Ectodermal cell (in vitro differentiated cells): ENCODE measurements at regions not wholly inside any gene's neighbourhood (a gene's known extent, or its start where the extent isn't known, plus 50 kb on each side); places are given as distances from the start of the nearest gene placed in this dataset.
A peak's percentile ranks its signal among the peaks of the same experiment; 100 is the strongest.
"Not testable (repeated sequence)": the region's sequence is repeated elsewhere in the genome, so short reads cannot be mapped to it uniquely, and the experiment has no call there.

Experiments
- H3K27ac ChIP-seq: 2 replicates; pipeline ENCODE4 v1.7.0; 2013; ENCODE audit warnings: mild to moderate bottlenecking, low read depth, low read length; ENCODE audit not compliant: insufficient read depth, poor library complexity, severe bottlenecking
- H3K27me3 ChIP-seq: 2 replicates; pipeline ENCODE4 v1.7.0; 2013; ENCODE audit warnings: mild to moderate bottlenecking, low read length; ENCODE audit not compliant: insufficient read depth, control insufficient read depth, poor library complexity, severe bottlenecking
- H3K36me3 ChIP-seq: one replicate; pipeline ENCODE4 v1.7.0; 2013; ENCODE audit warnings: low read length; ENCODE audit not compliant: control insufficient read depth, insufficient read depth
- H3K4me1 ChIP-seq: one replicate; pipeline ENCODE4 v1.7.0; 2013; ENCODE audit warnings: low read length; ENCODE audit not compliant: control insufficient read depth, insufficient read depth
- H3K4me3 ChIP-seq: 2 replicates; pipeline ENCODE4 v1.7.0; 2013; ENCODE audit warnings: low read depth, low read length, control low read depth; ENCODE audit not compliant: insufficient read depth
- H3K9me3 ChIP-seq: 2 replicates; pipeline ENCODE4 v1.7.0; 2013; ENCODE audit warnings: mild to moderate bottlenecking, low read length, moderate library complexity; ENCODE audit not compliant: control insufficient read depth
- WGBS, 2 experiments: methylation state at CpG; one replicate each; pipeline ENCODE4 v1.1.7; 2013; ENCODE audit warnings: missing lambda C conversion rate in 2 of 2; 5-methylcytosine and 5-hydroxymethylcytosine counted together

- H3K36me3 ChIP-seq: no peaks in the 10 kb centered on the region
- H3K27ac ChIP-seq: no peak overlapping the region
- WGBS, 2 experiments: 90 to 93% methylated on average over 5 of the region's 5 CpGs
- H3K9me3 ChIP-seq: no peaks in the 10 kb centered on the region
- H3K27me3 ChIP-seq: no peaks in the 10 kb centered on the region
- peaks cover 5% of the 10 kb centered on the region for H3K4me1 ChIP-seq
- H3K4me3 ChIP-seq: no peak overlapping the region
Measured at GRCh38 chr20:52033313-52033712, 158.3 kb downstream of the ZFP64 start.

- not testable (repeated sequence) for H3K4me3 ChIP-seq, H3K36me3 ChIP-seq, H3K27me3 ChIP-seq, H3K9me3 ChIP-seq, H3K4me1 ChIP-seq
- peak overlapping the region; percentile 16 for H3K27ac ChIP-seq
- 97% methylated on average over 7 of the region's 7 CpGs for WGBS, 2 experiments
Measured at GRCh38 chr20:52032304-52032683, 159.3 kb downstream of the ZFP64 start.

- Histone ChIP-seq H3K4me3 (no peak overlapping the region), H3K4me1 (peaks cover 5% of the 10 kb centered on the region), H3K9me3 (no peaks in the 10 kb centered on the region), H3K36me3 (no peaks in the 10 kb centered on the region), H3K27ac (peak overlapping the region; percentile 16), H3K27me3 (no peaks in the 10 kb centered on the region)
- 85 to 86% methylated on average over 14 of the region's 14 CpGs for WGBS, 2 experiments
Measured at GRCh38 chr20:52031563-52032303, 159.8 kb downstream of the ZFP64 start.

GRCh38 chr20:52031206-52031562, 160.4 kb downstream of the ZFP64 start:
- Histone ChIP-seq H3K27ac (no peak overlapping the region), H3K4me1 (peaks cover 5% of the 10 kb centered on the region), H3K4me3 (no peak overlapping the region), H3K9me3 (no peaks in the 10 kb centered on the region), H3K27me3 (no peaks in the 10 kb centered on the region), H3K36me3 (no peaks in the 10 kb centered on the region)
- WGBS, 2 experiments: 83 to 88% methylated on average over 2 of the region's 2 CpGs

DNA sequence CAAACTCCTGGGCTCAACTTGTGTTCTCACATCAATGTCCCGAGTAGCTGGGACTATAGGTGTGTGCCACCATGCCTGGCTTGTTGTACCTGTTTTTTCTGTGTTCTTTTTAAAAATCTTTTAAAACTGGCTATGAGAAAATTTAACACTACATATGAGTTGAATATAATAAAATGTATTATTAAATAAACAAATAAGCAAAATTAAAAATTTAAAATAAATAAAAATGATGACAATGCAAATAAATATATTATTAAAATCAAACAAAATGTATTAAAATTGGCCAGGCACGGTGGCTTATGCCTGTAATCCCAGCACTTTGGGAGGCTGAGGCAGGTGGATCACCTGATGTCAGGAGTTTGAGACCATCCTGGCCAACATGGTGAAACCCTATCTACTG, 162.4 kb downstream of the ZFP64 start:
- H3K27ac ChIP-seq, H3K36me3 ChIP-seq, H3K27me3 ChIP-seq, H3K9me3 ChIP-seq, H3K4me3 ChIP-seq, H3K4me1 ChIP-seq: not testable (repeated sequence)
- WGBS, 2 experiments: 94 to 96% methylated on average over 2 of the region's 2 CpGs

DNA sequence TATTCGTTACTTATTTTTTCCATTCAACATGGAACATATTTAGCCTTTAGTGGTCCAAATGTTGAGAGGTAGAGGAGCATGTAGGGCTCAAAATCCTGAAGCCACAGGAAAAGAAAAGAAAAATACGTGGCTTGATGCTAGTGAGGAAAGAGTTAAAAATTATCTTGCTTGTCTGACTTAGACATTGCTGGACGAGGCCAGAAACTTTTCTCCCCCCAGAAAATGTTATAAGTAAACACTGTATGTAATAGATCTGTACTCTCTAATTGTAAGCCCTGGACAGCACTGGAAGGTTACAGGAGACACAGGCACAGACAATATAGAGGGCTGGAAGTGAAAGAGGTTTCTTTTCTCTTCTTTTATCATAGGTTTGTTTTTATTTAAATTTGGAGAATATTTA, 165.6 kb downstream of the ZFP64 start:
- Histone ChIP-seq H3K27me3 (no peaks in the 10 kb centered on the region), H3K36me3 (no peaks in the 10 kb centered on the region), H3K4me3 (no peak overlapping the region), H3K9me3 (no peaks in the 10 kb centered on the region), H3K4me1 (no peaks in the 10 kb centered on the region), H3K27ac (no peak overlapping the region)
- 72 to 100% methylated on average over 2 to 3 of the region's 3 CpGs for WGBS, 2 experiments

DNA sequence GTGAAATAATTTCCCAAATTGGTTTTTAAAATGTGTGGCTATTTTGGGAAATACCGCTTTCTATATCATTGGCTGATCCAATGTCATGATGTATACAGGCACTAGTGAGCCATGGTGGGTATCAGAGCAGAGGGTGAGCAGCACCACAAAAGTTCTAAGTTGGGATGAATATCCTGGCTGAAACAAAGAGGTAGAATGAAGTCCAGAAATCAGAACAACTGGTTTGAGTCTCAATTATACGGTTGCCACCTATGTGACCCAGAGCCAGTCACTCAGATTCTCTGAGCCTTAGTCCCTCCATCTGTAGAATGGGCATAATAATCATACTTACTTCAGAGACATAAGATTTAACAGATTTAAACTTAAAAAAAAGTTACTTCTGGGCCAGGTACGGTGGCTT, 172.3 kb downstream of the ZFP64 start:
- Histone ChIP-seq H3K27ac (no peak overlapping the region), H3K4me1 (peaks cover 7% of the 10 kb centered on the region), H3K9me3 (no peaks in the 10 kb centered on the region), H3K4me3 (no peak overlapping the region), H3K36me3 (no peaks in the 10 kb centered on the region), H3K27me3 (no peaks in the 10 kb centered on the region)
- WGBS, 2 experiments: 96 to 97% methylated on average over 3 of the region's 3 CpGs

DNA sequence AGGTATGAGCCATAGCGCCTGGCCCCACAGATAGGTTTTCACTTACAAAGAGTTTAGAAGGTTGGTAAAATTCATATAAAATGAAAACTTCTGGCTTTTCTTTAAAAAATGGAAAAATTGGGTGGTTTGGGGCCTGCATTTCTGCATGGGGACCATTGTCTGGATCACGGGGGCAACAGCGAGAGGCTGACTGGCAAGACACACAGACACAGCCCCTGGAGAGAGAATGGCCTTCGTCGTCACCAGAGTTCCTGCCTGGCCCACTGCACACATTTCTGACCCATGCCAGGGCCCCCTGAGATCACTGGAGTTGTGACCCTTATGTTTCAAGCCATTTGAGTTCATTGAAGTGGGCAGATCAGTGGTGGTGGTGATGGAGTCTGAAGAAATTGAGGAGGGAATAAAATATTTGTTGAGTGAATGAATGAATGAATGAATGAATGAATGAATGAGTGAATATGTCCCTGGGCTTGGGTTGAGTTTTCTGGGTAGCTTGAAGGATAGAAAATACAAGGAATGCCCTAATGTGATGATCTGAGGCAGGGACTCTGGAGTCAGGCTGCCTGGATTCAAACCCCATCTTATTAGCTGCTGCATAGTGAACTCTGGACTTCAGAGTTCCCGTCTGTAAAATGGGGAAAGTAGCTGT, 173.8 kb downstream of the ZFP64 start:
- 90 to 96% methylated on average over 6 of the region's 6 CpGs for WGBS, 2 experiments
- Histone ChIP-seq H3K27ac (no peak overlapping the region), H3K4me1 (peaks cover 7% of the 10 kb centered on the region), H3K9me3 (no peaks in the 10 kb centered on the region), H3K4me3 (no peak overlapping the region), H3K27me3 (no peaks in the 10 kb centered on the region), H3K36me3 (no peaks in the 10 kb centered on the region)

DNA sequence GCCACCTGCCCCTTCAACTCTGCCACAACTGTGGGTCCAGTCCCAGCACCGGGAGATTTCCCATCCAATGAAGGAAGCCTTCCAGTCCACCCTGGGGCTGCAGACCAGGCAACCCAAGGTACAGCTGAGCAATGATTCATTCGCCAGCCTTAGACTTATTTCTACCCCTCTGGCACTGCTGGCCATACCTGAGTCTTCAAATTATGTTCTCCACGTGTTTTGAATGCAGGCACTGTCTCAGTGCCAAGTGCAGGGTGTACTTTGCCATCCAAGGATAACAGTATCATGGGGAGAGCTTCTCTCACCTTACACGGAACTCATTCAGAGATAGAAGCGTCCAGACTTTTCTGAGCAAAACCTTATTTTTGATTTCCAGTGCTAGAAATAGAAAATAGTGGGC, 175.6 kb downstream of the ZFP64 start:
- WGBS, 2 experiments: 92 to 94% methylated on average over 5 of the region's 5 CpGs
- Histone ChIP-seq H3K36me3 (no peaks in the 10 kb centered on the region), H3K27me3 (no peaks in the 10 kb centered on the region), H3K4me3 (no peak overlapping the region), H3K27ac (no peak overlapping the region), H3K4me1 (peaks cover 7% of the 10 kb centered on the region), H3K9me3 (no peaks in the 10 kb centered on the region)

DNA sequence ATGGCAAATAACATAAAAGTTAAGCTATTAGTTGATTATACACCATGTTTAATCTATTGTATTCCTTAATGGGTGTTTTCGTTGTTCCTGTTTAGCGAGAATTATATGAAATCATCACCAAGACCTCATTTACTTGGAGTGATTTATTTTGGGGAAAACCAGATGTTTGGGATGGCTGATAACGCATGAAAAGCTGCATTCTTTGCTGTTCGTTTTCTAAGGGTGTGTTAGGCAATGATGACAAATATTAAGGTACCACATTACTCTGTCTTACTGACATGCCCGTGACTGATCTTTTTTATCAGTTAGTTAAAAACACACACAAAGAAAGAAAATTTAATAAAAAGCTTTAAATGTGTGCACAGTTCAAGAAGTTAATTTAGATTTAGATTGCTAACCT, 176.4 kb downstream of the ZFP64 start:
- Histone ChIP-seq H3K36me3 (no peaks in the 10 kb centered on the region), H3K27me3 (no peaks in the 10 kb centered on the region), H3K27ac (no peak overlapping the region), H3K9me3 (no peaks in the 10 kb centered on the region), H3K4me3 (no peak overlapping the region), H3K4me1 (peaks cover 3% of the 10 kb centered on the region)
- 98 to 100% methylated on average over 4 to 5 of the region's 5 CpGs for WGBS, 2 experiments
